ENCODE measurements at regions not wholly inside any gene's neighbourhood (a gene's known extent, or its start where the extent isn't known, plus 50 kb on each side); places are given as distances from the start of the nearest gene placed in this dataset.

GRCh38 chr1:121517586-121518230, 332.9 kb downstream of the SRGAP2C start:
- TF ChIP-seq CTCF (IDR thresholded peaks at IDR 0.05) (no peak), POLR2A (IDR thresholded peaks at IDR 0.05) (no peak)
